Activated T-cell treated with anti-CD3 and anti-CD28 coated beads for 24 hours (primary cell): ENCODE measurements at regions not wholly inside any gene's neighbourhood (a gene's known extent, or its start where the extent isn't known, plus 50 kb on each side); places are given as distances from the start of the nearest gene placed in this dataset.
"Not testable (repeated sequence)": the region's sequence is repeated elsewhere in the genome, so short reads cannot be mapped to it uniquely, and the experiment has no call there.

Source experiments
- DNase-seq: peaks from one replicate; pipeline ENCODE4 v3.0.0-alpha.2; 2020; ENCODE audit warnings: low read depth

GRCh38 chr1:111063595-111063994 lies 76.3 kb downstream of the DRAM2 start:
- DNase-seq, result no peak

GRCh38 chr1:111062624-111063023 lies 77.3 kb downstream of the DRAM2 start:
- no peak for DNase-seq

GRCh38 chr1:111062081-111062480 lies 77.8 kb downstream of the DRAM2 start:
- DNase-seq, result no peak

- no peak for DNase-seq
Observed at GRCh38 chr1:111054656-111055055, 85.2 kb downstream of the DRAM2 start.

GRCh38 chr1:111052246-111052645 lies 87.6 kb downstream of the DRAM2 start:
- no peak for DNase-seq

- not testable (repeated sequence) for DNase-seq
Observed at GRCh38 chr1:111048253-111048652, 84.5 kb upstream of the LRIF1 start.

- DNase-seq, result no peak
Observed at GRCh38 chr1:111045033-111045722, 81.5 kb upstream of the LRIF1 start.

GRCh38 chr1:111032295-111032897 lies 68.7 kb upstream of the LRIF1 start:
- DNase-seq, result peak; percentile 16

- DNase-seq, result peak; percentile 49
Observed at GRCh38 chr1:111030590-111030989, 66.9 kb upstream of the LRIF1 start.

GRCh38 chr1:111025109-111025508 lies 61.4 kb upstream of the LRIF1 start:
- no peak for DNase-seq

GRCh38 chr1:111015222-111015621 lies 51.5 kb upstream of the LRIF1 start:
- no peak for DNase-seq
